ENCODE measurements at regions not wholly inside any gene's neighbourhood (a gene's known extent, or its start where the extent isn't known, plus 50 kb on each side); places are given as distances from the start of the nearest gene placed in this dataset.

DNA sequence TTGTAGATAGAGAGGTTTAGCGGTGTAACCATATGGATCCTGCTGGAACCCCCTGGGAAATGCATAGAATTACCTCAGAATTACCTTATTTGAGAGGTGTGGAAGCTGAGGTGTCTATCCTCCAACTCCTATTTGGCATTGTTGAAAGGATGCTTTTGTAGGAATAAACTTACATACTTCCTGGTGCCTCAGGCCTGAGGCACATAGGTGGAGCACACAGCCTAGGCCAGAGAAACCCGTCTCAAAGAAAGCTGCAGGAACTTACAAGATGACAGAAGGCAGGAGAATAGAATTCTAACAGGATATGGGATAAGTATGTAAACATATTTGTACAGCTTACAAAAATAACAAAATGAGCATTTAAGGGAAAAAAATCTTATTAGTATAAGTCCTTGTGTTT lies 1507.2 kb upstream of the ZEB2 start:
- Histone ChIP-seq H3K36me3 (ENCODE audit: control insufficient read depth in 5 of 5, insufficient read depth in 5 of 5, low read length in 5 of 5) (no peaks in the 10 kb centered on the region), H3K4me3 (ENCODE audit: low read depth in 1 of 5, low read length in 5 of 5) (no peak overlapping the region), H3K4me1 (ENCODE audit: control insufficient read depth in 5 of 5, insufficient read depth in 5 of 5, low read length in 5 of 5) (no peaks in the 10 kb centered on the region), H3K9me3 (ENCODE audit: control insufficient read depth in 5 of 5, low read length in 5 of 5) (no peaks in the 10 kb centered on the region), H3K27ac (ENCODE audit: low read depth, low read length) (no peak overlapping the region), H3K9ac (ENCODE audit: low read length in 5 of 5) (no peak overlapping the region), H3K27me3 (ENCODE audit: control insufficient read depth in 5 of 5, insufficient read depth in 4 of 5, low read length in 5 of 5) (no peaks in the 10 kb centered on the region)

- Histone ChIP-seq H3K4me1 (ENCODE audit: control insufficient read depth in 5 of 5, insufficient read depth in 5 of 5, low read length in 5 of 5) (no peaks in the 10 kb centered on the region), H3K4me3 (ENCODE audit: low read depth in 1 of 5, low read length in 5 of 5) (no peak overlapping the region), H3K27me3 (ENCODE audit: control insufficient read depth in 5 of 5, insufficient read depth in 4 of 5, low read length in 5 of 5) (no peaks in the 10 kb centered on the region), H3K27ac (ENCODE audit: low read depth, low read length) (no peak overlapping the region), H3K9ac (ENCODE audit: low read length in 5 of 5) (no peak overlapping the region), H3K9me3 (ENCODE audit: control insufficient read depth in 5 of 5, low read length in 5 of 5) (no peaks in the 10 kb centered on the region), H3K36me3 (ENCODE audit: control insufficient read depth in 5 of 5, insufficient read depth in 5 of 5, low read length in 5 of 5) (no peaks in the 10 kb centered on the region)
Measured at GRCh38 chr2:146025519-146025918, 1505.6 kb upstream of the ZEB2 start.

GRCh38 chr2:146024212-146024743 lies 1504.4 kb upstream of the ZEB2 start:
- no peaks in the 10 kb centered on the region for H3K9me3 ChIP-seq (ENCODE audit: control insufficient read depth in 5 of 5, low read length in 5 of 5)
- no peaks in the 10 kb centered on the region for H3K4me1 ChIP-seq (ENCODE audit: control insufficient read depth in 5 of 5, insufficient read depth in 5 of 5, low read length in 5 of 5)
- H3K9ac ChIP-seq (ENCODE audit: low read length in 5 of 5): no peak overlapping the region
- H3K27me3 ChIP-seq (ENCODE audit: control insufficient read depth in 5 of 5, insufficient read depth in 4 of 5, low read length in 5 of 5): no peaks in the 10 kb centered on the region
- H3K27ac ChIP-seq (ENCODE audit: low read depth, low read length): no peak overlapping the region
- H3K36me3 ChIP-seq (ENCODE audit: control insufficient read depth in 5 of 5, insufficient read depth in 5 of 5, low read length in 5 of 5): no peaks in the 10 kb centered on the region
- no peak overlapping the region for H3K4me3 ChIP-seq (ENCODE audit: low read depth in 1 of 5, low read length in 5 of 5)

DNA sequence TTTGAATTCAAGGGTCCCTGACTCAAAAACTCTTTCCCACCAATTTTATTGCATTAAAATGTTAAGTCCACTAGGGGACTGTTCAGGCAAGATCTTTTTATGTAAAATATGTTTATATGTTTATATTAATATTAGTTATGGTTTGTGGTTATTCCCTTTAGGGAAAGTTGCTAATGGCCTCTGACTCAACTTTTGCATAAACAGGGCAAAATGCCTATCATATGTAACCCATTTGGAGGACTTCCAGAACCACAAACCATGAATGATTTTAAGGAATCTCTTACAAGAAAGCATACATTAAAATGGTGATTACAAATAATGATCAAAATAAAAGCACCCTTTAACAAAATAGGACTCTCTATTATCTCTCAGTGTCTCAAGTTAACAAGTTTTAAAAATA lies 1484.5 kb upstream of the ZEB2 start:
- no peak overlapping the region for H3K4me3 ChIP-seq (ENCODE audit: low read depth in 1 of 5, low read length in 5 of 5)
- H3K9me3 ChIP-seq (ENCODE audit: control insufficient read depth in 5 of 5, low read length in 5 of 5): peaks cover 0 to 3% (median 0%) of the 10 kb centered on the region in 5 donors
- no peaks in the 10 kb centered on the region for H3K4me1 ChIP-seq (ENCODE audit: control insufficient read depth in 5 of 5, insufficient read depth in 5 of 5, low read length in 5 of 5)
- no peak overlapping the region for H3K9ac ChIP-seq (ENCODE audit: low read length in 5 of 5)
- no peaks in the 10 kb centered on the region for H3K27me3 ChIP-seq (ENCODE audit: control insufficient read depth in 5 of 5, insufficient read depth in 4 of 5, low read length in 5 of 5)
- no peaks in the 10 kb centered on the region for H3K36me3 ChIP-seq (ENCODE audit: control insufficient read depth in 5 of 5, insufficient read depth in 5 of 5, low read length in 5 of 5)
- H3K27ac ChIP-seq (ENCODE audit: low read depth, low read length): no peak overlapping the region

DNA sequence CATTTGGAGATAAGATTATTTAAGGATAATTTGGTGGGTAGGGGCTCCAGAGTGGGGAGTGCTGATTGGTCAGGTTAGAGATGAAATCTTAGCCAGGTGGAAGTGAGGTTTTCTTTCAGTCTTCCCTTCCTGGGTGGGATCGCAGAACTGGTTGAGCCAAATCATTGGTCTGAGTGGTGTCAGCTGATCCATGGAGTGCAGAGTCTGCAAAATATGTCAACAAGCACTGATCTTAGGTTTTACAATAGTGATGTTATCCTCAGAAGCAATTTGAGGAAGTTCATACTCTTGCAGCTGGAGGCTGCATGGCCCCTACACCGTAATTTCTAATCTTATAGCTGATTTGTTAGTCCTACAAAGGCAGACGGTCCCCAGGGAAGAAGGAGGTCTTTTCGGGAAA lies 1483.4 kb upstream of the ZEB2 start:
- Histone ChIP-seq H3K4me3 (ENCODE audit: low read depth in 1 of 5, low read length in 5 of 5) (no peak overlapping the region), H3K36me3 (ENCODE audit: control insufficient read depth in 5 of 5, insufficient read depth in 5 of 5, low read length in 5 of 5) (no peaks in the 10 kb centered on the region), H3K9ac (ENCODE audit: low read length in 5 of 5) (no peak overlapping the region), H3K27ac (ENCODE audit: low read depth, low read length) (no peak overlapping the region), H3K27me3 (ENCODE audit: control insufficient read depth in 5 of 5, insufficient read depth in 4 of 5, low read length in 5 of 5) (no peaks in the 10 kb centered on the region), H3K9me3 (ENCODE audit: control insufficient read depth in 5 of 5, low read length in 5 of 5) (peaks cover 0 to 3% (median 0%) of the 10 kb centered on the region in 5 donors), H3K4me1 (ENCODE audit: control insufficient read depth in 5 of 5, insufficient read depth in 5 of 5, low read length in 5 of 5) (no peaks in the 10 kb centered on the region)

- Histone ChIP-seq H3K4me3 (ENCODE audit: low read depth in 1 of 5, low read length in 5 of 5) (no peak overlapping the region), H3K27ac (ENCODE audit: low read depth, low read length) (no peak overlapping the region), H3K36me3 (ENCODE audit: control insufficient read depth in 5 of 5, insufficient read depth in 5 of 5, low read length in 5 of 5) (no peaks in the 10 kb centered on the region), H3K4me1 (ENCODE audit: control insufficient read depth in 5 of 5, insufficient read depth in 5 of 5, low read length in 5 of 5) (peaks cover 0 to 4% (median 0%) of the 10 kb centered on the region in 5 donors), H3K9me3 (ENCODE audit: control insufficient read depth in 5 of 5, low read length in 5 of 5) (peaks cover 4 to 20% (median 11%) of the 10 kb centered on the region in 5 donors), H3K27me3 (ENCODE audit: control insufficient read depth in 5 of 5, insufficient read depth in 4 of 5, low read length in 5 of 5) (no peaks in the 10 kb centered on the region), H3K9ac (ENCODE audit: low read length in 5 of 5) (no peak overlapping the region)
Measured at GRCh38 chr2:145994910-145995309, 1475.0 kb upstream of the ZEB2 start.

- Histone ChIP-seq H3K36me3 (ENCODE audit: control insufficient read depth in 5 of 5, insufficient read depth in 5 of 5, low read length in 5 of 5) (no peaks in the 10 kb centered on the region), H3K27me3 (ENCODE audit: control insufficient read depth in 5 of 5, insufficient read depth in 4 of 5, low read length in 5 of 5) (no peaks in the 10 kb centered on the region), H3K4me3 (ENCODE audit: low read depth in 1 of 5, low read length in 5 of 5) (no peak overlapping the region), H3K9ac (ENCODE audit: low read length in 5 of 5) (no peak overlapping the region), H3K4me1 (ENCODE audit: control insufficient read depth in 5 of 5, insufficient read depth in 5 of 5, low read length in 5 of 5) (peaks cover 0 to 8% (median 0%) of the 10 kb centered on the region in 5 donors), H3K27ac (ENCODE audit: low read depth, low read length) (no peak overlapping the region), H3K9me3 (ENCODE audit: control insufficient read depth in 5 of 5, low read length in 5 of 5) (peaks cover 4 to 20% (median 11%) of the 10 kb centered on the region in 5 donors)
Measured at GRCh38 chr2:145992572-145992971, 1472.7 kb upstream of the ZEB2 start.

DNA sequence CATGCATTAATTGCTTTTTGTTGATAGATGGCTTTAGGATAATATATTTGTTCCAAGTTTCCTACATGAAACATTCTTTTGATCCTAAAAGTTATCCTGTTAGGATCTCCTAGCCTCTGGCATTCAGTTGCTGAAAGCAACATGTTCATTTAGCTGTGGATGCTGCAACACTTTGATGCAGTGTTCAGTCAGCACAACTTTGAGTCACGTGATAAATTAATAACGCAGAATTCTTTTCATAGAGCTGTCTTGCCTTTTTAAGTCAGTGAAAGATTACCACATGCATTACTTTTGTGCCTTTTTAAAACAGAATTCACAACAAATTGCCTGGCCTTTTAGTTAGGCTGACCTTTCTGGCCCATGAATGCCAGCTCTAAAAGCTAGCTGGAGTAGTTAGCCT lies 1467.9 kb upstream of the ZEB2 start:
- Histone ChIP-seq H3K4me1 (ENCODE audit: control insufficient read depth in 5 of 5, insufficient read depth in 5 of 5, low read length in 5 of 5) (peaks cover 0 to 8% (median 0%) of the 10 kb centered on the region in 5 donors), H3K9ac (ENCODE audit: low read length in 5 of 5) (no peak overlapping the region), H3K4me3 (ENCODE audit: low read depth in 1 of 5, low read length in 5 of 5) (no peak overlapping the region), H3K36me3 (ENCODE audit: control insufficient read depth in 5 of 5, insufficient read depth in 5 of 5, low read length in 5 of 5) (no peaks in the 10 kb centered on the region), H3K27ac (ENCODE audit: low read depth, low read length) (no peak overlapping the region), H3K27me3 (ENCODE audit: control insufficient read depth in 5 of 5, insufficient read depth in 4 of 5, low read length in 5 of 5) (no peaks in the 10 kb centered on the region), H3K9me3 (ENCODE audit: control insufficient read depth in 5 of 5, low read length in 5 of 5) (no peaks in the 10 kb centered on the region)

DNA sequence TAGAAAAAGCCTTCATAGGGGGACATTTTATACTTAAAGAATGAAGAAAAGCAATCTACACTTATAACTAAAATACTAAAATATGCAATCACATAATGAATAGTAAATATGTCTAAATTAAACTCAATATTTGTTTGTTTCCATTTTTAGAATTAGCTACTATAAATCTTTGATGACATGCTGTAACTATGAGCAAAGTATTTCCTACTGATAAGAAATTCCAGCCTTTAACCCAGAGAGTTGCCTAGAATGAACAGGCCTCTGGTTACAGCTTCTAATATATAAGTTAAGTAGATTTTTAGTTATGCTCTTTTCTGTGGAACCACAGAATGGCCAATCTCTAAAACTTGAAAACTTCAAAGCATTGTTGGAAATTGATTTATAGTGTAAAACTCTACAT lies 1465.6 kb upstream of the ZEB2 start:
- Histone ChIP-seq H3K36me3 (ENCODE audit: control insufficient read depth in 5 of 5, insufficient read depth in 5 of 5, low read length in 5 of 5) (no peaks in the 10 kb centered on the region), H3K4me1 (ENCODE audit: control insufficient read depth in 5 of 5, insufficient read depth in 5 of 5, low read length in 5 of 5) (peaks cover 0 to 8% (median 0%) of the 10 kb centered on the region in 5 donors), H3K27ac (ENCODE audit: low read depth, low read length) (no peak overlapping the region), H3K9me3 (ENCODE audit: control insufficient read depth in 5 of 5, low read length in 5 of 5) (no peaks in the 10 kb centered on the region), H3K9ac (ENCODE audit: low read length in 5 of 5) (no peak overlapping the region), H3K4me3 (ENCODE audit: low read depth in 1 of 5, low read length in 5 of 5) (no peak overlapping the region), H3K27me3 (ENCODE audit: control insufficient read depth in 5 of 5, insufficient read depth in 4 of 5, low read length in 5 of 5) (no peaks in the 10 kb centered on the region)

GRCh38 chr2:145984580-145984979 lies 1464.7 kb upstream of the ZEB2 start:
- H3K4me1 ChIP-seq (ENCODE audit: control insufficient read depth in 5 of 5, insufficient read depth in 5 of 5, low read length in 5 of 5): peaks cover 0 to 1% (median 0%) of the 10 kb centered on the region in 5 donors
- H3K27me3 ChIP-seq (ENCODE audit: control insufficient read depth in 5 of 5, insufficient read depth in 4 of 5, low read length in 5 of 5): no peaks in the 10 kb centered on the region
- H3K9me3 ChIP-seq (ENCODE audit: control insufficient read depth in 5 of 5, low read length in 5 of 5): no peaks in the 10 kb centered on the region
- no peak overlapping the region for H3K4me3 ChIP-seq (ENCODE audit: low read depth in 1 of 5, low read length in 5 of 5)
- no peaks in the 10 kb centered on the region for H3K36me3 ChIP-seq (ENCODE audit: control insufficient read depth in 5 of 5, insufficient read depth in 5 of 5, low read length in 5 of 5)
- H3K27ac ChIP-seq (ENCODE audit: low read depth, low read length): no peak overlapping the region
- H3K9ac ChIP-seq (ENCODE audit: low read length in 5 of 5): no peak overlapping the region

DNA sequence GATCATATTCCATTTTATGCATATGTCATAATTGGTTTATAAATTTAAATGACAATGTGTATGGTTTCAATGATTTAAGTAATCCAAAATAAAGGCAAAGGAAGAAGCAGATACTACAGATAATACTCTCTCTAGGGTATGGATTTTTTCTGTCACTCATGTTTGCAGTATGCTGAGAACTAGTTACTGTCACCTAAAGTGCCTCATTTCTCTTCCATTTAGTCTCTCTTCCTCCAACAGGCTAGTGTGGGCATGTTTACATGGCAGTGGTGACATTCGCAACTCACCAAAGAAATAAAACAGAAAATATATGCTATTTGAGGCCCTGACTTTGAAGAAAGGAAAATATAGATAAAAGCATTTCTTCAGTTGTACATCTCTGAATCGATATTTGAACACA lies 1460.4 kb upstream of the ZEB2 start:
- no peak overlapping the region for H3K9ac ChIP-seq (ENCODE audit: low read length in 5 of 5)
- no peak overlapping the region for H3K4me3 ChIP-seq (ENCODE audit: low read depth in 1 of 5, low read length in 5 of 5)
- H3K27me3 ChIP-seq (ENCODE audit: control insufficient read depth in 5 of 5, insufficient read depth in 4 of 5, low read length in 5 of 5): no peaks in the 10 kb centered on the region
- no peaks in the 10 kb centered on the region for H3K36me3 ChIP-seq (ENCODE audit: control insufficient read depth in 5 of 5, insufficient read depth in 5 of 5, low read length in 5 of 5)
- no peaks in the 10 kb centered on the region for H3K4me1 ChIP-seq (ENCODE audit: control insufficient read depth in 5 of 5, insufficient read depth in 5 of 5, low read length in 5 of 5)
- H3K27ac ChIP-seq (ENCODE audit: low read depth, low read length): no peak overlapping the region
- no peaks in the 10 kb centered on the region for H3K9me3 ChIP-seq (ENCODE audit: control insufficient read depth in 5 of 5, low read length in 5 of 5)
